GM19463 (cell line): ENCODE measurements at regions not wholly inside any gene's neighbourhood (a gene's known extent, or its start where the extent isn't known, plus 50 kb on each side); places are given as distances from the start of the nearest gene placed in this dataset.
"Not testable (repeated sequence)": the region's sequence is repeated elsewhere in the genome, so short reads cannot be mapped to it uniquely, and the experiment has no call there.

Experiments
- ATAC-seq: cut with Tn5 transposase; IDR thresholded peaks from one replicate; pipeline ENCODE4 v1.9.1; 2021; ENCODE audit warnings: mild to moderate bottlenecking, moderate library complexity; ENCODE audit not compliant: unreplicated experiment

DNA sequence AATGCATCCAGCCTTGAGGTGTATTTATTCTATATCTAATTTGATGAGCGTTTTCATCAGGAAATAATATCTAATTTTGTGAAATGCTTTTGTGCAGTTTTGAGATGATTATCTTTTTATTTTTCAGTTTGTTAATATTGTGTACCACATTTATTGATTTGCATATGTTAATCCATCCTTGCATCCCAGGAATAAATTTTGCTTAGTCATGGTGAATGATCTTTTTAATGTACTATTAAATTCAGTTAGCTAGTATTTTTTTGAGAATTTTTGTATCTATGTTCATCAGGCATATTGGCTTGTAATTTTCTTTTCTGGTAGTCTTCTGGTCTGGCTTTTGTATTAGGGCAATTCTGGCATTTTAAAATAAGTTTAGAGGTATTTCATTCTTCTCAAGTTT lies 697.5 kb upstream of the ADGRL4 start:
- ATAC-seq, result no peak

DNA sequence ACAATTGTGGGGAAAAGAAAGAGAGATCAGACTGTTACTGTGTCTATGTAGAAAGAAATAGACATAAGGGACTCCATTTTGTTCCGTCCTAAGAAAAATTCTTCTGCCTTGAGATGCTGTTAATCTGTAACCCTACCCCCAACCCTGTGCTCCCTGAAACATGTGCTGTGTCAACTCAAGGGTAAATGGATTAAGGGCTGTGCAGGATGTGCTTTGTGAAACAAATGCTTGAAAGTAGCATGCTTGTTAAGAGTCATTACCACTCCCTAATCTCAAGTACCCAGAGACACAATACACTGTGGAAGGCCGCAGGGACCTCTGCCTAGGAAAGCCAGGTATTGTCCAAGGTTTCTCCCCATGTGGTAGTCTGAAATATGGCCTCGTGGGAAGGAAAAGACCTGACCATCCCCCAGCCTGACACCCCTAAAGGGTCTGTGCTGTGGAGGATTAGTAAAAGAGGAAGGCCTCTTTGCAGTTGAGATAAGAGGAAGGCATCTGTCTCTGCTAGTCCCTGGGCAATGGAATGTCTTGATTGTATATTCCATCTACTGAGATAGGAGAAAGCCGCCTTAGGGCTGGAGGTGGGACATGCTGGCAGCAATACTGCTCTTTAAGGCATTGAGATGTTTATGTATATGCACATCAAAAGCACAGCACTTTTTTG lies 695.9 kb upstream of the ADGRL4 start:
- not testable (repeated sequence) for ATAC-seq

DNA sequence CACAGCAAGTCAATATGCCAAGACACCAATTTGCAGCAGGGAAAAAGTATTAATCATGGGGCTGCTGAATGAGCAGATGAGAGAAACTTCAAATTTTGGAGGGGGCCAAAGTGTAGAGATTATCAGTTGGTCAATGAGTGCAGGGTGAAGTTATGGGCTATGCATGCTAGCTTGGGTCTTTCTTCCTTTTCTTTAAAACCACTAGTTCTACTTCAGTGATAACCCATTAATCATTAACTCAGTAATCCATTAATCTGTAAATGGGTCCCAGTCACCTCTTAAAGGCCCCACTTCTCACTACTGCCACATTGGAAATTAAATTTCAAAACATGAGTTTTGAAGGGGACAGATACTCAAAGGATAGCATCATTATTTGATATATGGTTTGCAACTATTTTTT lies 688.6 kb upstream of the ADGRL4 start:
- peak; percentile 80 for ATAC-seq

DNA sequence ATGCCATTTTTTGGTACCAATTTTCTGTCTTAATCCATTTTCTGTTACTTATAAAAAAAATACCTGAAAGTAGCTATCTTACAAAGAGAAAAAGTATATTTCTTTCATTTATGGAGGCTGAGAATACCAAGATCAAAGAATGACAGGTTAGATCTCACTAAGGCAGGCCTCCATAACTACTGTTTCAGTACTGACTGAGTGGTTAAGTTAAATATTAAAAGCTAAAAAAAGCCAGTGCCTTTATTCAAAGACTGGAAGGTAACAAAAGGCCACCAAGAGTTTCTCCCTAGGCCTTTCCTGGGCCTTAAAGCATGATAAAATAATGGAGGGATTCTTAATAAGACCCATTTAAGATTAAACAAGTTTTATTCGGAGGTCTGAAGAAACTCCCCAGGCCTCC lies 687.7 kb upstream of the ADGRL4 start:
- ATAC-seq, result peak; percentile 51

DNA sequence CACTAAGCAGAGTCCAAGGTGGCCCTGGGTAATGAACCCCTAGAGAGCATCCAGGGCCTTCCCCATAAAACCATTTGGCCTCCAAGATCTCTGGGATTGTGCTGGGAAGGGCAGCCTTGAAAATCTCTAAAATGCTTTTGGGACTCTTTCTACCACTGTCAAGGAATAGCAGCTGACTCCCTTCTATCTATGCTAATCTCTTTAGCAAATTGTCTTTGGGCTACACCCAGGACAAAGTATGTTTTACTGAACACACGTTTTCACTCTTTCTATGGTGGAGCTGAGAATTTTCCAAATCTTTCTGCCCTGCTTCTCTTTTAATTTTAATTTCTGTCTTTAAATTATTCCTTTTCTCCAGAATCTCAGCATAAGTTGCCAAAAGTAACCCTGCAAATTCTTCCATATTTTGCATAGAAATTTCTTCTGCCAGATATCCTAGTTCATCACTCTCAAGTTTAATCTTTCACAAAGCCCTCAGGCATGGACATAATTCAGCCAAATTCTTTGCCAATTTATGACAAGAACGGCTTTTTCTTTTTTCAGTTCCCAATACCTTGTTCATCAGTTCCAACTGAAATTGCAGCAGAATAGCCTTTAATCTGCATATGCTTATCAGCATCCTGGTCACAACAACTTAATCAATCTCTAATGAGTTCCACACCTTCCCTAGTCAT lies 687.0 kb upstream of the ADGRL4 start:
- no peak for ATAC-seq

DNA sequence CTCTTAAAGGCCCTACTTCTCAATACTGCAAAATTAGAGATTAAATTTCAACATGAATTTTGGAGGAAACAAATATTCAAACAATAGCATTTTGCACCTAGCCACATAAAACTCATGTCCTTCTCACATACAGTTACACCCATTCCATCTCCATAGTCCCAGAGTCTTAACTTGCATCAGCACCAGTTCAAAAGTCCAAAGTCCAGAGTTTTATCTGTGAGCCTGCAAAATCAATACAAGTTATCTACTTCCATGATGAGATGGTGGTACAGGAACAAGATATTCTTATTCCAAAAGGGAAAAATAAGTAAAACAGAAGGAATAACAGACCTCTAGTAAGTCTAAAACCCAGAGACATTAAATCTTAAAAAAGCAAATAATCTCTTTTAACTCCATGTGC lies 686.0 kb upstream of the ADGRL4 start:
- no peak for ATAC-seq

DNA sequence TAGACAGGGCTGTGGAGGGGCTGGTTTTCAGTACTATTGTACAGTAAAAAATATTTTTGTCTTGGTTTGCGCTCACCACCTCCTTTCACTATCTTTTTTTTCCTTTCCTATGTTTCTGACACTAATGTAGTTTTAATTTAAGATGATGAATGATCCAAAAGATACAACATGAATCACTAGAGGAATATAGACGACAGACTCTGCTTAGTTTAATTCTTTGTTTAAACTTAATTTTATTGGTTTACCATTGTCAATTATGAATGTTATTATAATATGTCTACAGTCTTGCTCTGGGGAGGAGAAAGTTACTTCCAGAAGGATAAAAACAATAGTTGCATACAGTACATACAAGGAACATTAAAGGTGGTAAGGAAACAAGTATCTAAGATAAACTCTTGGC lies 682.4 kb upstream of the ADGRL4 start:
- no peak for ATAC-seq

DNA sequence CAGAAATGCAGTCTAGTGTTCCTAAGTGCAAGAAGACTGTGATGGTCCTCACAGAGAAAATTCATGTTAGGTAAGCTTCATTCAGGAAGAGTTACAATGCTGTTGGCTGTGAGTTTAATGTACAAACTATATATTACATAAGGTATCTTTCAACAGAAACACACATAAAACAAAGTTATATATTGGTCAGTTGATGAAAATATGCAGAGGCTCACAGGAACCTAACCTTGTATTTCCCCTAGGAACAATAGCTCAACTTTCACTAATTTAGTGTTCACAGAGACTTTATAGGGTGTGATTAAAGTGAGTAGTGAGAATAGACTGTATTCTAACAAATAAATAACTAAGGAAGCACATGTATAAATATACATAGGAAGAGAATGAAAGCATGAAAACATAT lies 676.9 kb upstream of the ADGRL4 start:
- ATAC-seq, result no peak

DNA sequence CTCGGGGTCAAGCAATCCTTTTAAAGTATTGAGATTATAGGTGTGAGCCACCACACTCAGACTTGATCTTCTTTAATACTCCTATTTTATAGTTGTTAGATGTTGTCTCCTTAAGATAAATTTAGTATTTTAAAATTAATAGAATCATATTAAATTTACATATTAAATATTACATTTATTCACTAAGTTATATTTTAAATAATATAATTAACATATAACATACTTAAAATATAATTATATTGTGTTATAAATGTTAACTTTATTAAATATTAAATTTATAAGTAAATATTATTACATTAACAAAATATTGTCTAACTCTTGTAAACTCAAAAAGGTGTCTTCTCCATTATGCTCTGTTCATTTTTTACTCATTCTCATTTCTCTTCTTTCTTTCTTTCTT lies 675.9 kb upstream of the ADGRL4 start:
- ATAC-seq, result no peak

DNA sequence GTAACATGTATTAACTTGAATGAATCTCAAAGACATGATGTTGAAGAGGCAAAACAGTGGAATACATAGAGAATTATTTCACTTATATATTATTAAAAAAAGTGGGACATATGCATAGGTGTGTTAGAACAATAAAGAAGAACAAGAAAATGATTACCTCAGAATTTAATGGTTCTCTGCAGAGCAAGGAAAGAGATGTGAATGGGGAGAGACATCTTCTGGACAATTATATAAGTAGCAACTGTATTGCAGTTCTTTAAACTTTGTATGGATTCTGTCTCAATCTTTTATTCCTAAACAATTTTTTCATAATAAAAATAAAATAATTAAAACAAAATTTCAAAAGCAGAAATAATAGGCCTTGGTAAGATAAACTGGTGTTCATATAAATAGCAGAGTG lies 674.9 kb upstream of the ADGRL4 start:
- ATAC-seq, result no peak

DNA sequence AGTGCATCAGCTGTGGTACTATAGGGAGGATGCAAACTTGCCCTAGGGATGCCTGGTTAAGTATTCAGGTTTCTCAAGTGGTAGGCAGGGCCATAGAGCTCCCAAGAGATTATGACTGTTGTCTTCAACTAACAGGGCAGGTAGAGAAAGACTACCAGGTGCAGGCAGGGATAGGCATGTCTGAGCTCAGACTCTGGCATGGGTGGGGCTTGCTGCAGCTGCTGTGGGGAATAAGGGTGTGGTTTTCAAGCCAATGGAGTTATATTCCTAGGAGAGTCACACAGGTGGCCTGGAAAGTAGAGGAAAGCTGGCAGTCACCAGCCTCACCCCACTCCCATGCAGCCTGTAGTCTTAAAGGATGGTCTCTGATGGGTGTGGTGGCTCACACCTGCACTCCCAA lies 673.4 kb upstream of the ADGRL4 start:
- ATAC-seq, result no peak

DNA sequence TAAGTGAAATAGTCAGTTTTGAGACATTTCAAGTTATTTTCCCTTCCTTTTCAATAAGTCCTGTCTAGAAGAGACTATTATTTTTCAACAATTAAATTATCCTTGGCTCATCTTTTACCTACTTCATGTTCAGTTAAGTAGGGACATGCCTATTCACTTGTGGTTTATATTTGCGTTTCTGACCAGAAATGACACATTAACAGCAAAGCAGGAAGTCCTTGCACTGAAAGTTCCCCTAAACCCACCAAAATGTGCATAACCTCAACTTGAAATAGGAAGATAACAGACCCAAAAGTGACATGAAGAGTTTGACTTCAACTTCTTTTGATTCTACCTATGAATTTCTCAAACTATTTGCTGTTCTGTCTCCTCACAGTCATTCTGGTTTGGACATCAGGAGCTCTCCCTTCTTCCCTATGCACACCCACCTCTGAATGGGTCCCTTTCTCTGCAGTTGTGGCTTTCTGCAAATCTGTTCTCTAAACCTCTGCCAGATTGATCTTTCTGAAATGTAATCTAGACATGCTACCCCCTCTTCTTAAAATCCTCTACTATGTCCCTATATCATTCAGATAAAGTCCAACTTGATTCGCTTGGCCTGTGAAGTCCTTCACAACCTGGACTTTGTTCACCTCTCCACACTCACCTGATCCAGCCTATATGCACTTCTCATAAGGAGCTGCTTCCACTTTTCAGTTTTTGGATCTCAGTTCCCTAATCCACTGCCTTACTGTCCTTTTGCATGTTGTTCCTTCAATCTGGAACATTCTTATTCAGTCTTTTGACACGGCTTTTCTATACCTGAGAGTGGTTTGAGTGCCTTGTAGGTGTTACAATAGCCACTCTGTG lies 661.5 kb upstream of the ADGRL4 start:
- peak; percentile 90 for ATAC-seq

DNA sequence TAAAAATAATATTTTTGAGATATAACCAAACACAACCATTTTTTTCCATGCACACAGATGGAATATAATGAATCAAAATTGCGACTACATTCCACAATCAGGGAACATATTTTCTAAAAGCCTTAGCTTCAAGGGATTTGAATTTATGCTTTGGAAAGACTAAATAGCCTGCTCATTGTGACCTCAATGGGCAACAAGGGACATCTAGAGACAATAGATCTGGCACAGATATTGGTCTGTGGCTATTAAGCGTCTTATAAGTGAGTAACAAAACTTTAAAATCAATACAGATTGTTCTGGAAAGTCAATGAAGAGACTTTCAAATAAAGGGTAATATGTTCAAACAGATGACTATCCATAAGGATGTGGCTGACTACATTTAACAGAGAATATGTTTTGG lies 660.6 kb upstream of the ADGRL4 start:
- no peak for ATAC-seq

DNA sequence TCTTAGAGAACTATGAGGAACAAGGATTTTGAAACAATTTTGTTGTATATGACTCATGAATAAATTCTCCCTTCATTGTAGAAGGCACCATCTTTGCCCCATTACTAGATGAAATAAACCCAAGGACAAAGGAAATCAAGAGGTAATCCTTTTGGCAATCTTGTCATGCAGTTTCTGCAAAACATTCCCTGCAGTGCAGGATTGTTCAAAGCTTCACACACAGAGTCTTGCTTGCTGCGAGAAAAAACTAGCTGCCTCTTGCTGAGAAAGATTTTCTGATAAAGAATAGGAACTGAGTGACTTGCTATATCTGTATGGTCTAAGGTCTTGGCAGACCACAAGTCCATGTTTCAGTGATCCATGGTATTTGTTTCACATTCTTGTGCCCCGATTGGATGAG lies 657.4 kb upstream of the ADGRL4 start:
- ATAC-seq, result no peak

DNA sequence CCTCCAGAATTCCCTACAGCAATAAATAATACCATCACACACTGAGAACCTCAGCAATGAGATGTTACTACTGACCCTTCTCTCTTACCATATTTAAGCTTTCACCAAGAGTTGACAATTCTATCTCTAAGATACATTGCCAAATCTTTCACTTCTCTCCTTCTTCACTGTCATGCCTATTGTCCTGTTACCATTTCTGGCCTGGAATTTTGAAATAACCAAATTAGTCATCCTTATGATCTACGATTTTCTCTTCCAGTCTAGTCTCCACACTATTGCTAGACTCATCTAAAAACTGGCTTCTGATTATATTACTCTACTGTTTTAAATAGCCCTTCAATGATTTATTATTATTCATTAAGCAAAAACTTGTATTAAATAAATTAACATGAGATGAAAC lies 656.1 kb upstream of the ADGRL4 start:
- no peak for ATAC-seq

DNA sequence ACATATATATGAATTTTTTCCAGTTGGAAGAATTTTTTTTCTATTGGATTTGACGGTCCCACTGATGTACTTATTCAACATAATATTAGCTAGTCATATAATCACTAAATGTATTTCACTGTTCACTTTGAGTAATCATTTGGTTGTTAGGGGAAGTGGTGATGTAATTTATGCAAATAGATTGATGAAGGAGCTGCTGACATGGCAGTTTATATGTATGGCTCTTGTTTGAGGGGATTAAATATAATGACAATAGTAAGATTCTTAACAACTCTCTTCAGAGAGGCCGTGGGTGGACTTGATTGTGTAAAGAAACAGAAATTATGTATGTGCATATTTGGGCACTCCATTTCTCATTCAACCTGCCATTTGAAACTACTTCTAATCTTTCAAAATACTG lies 653.6 kb upstream of the ADGRL4 start:
- peak; percentile 50 for ATAC-seq

DNA sequence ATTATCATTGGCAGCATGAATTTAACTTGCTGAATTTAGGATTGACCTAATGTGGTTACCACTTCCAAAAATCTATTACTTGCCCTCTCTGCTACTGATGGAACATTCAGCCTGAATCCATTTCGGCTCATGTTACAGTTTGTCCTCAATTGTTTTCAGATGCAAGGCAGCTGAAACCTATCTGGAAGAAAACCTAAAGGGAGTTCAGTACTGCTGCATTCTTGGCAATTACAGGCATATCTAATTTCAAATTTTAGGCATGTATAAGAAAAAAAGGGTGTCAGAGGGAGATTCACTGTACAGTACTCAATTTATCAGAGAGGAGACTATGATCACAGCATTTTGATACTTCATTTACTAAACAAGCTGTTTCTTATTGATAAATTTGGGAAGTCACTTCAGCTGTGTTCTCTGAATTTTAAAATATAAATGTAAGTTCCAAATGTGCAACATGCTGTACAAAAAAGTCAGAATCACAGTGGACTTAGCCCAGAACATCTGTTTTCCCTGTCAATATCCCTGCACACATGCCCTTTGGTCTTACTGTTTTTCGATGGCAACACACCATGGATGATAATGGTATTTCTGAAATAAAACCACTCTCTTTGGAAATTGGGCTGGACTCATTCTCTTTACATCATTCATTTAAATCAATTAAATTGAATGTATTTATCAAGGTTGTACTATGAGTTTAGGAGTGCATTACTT lies 651.6 kb upstream of the ADGRL4 start:
- ATAC-seq, result no peak

DNA sequence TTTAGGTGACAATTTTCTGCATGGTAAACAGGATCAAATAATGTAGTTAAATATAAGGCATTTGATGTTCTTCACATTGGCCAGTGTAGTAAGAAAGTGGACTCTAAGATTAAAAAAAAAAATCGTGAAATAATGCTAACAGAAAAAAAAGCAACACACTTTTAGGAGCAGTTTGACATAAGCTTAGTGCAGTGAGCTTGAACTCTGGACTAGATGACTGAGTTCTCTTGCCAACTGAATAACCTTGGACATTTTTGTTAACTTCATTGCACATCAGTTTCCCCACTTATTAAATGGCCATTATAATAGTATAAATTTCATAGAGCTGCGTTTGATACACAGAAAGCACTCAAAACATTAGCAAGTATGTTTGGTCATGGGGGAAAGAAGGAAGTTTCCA lies 649.3 kb upstream of the ADGRL4 start:
- no peak for ATAC-seq

DNA sequence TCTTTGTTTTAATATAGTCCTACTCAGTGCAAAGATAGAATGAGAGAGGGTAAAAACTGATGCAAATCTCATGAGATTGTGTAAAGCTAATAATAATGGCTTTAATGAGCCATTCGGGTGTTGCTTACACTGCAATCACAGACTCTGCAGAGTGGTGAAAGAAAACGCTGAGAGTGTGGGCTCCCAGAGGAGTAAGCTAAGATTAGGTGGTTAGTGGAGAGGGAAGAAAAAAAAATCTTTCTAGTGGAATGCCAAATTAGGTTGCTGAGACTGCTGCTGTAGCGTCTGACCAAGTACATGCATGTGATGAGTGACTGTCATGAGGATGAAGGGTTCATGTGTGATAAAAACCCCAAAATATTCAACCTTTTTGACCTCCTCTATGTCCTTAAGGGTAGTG lies 645.9 kb upstream of the ADGRL4 start:
- no peak for ATAC-seq

DNA sequence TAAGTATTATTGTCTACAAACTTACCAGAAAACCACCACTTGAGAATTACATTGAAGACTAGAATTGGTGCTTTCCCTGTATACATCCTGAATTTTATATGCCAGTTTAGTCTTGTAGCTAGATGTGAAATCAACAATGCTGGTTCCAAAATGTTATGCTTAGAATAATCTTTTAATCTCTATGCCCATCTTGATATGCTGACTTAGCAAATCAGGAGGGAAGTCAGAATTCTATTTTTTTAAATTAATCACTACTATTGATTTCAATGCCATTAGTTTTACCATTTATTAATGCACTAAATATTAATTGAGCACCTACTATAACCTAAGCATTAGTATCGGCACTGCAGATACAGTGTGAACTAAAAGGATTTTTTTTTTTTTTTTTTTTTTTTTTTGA lies 641.6 kb upstream of the ADGRL4 start:
- no peak for ATAC-seq

DNA sequence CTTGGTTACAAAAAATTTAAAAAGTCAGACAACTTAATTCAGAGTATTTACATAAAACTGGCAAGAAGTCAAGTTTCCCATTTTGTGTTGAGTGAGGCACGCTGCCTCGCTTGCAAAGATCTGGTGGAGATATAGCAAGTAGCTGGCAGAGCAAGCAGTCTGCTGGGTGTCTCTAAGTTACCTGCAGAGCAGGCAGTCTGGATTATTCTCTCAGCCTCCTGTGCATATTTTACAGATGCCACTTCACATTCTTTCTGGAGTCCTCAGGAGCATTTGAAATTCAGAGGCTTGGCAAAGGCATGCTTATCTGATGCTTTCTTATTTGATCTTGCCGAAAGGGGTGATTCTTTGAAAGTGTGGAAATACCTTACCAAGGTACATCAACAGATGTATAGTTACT lies 640.4 kb upstream of the ADGRL4 start:
- no peak for ATAC-seq
